HepG2 (cell line): ENCODE measurements at regions not wholly inside any gene's neighbourhood (a gene's known extent, or its start where the extent isn't known, plus 50 kb on each side); places are given as distances from the start of the nearest gene placed in this dataset.

ENCODE experiments used
- AKAP8 ChIP-seq: sonication (generic); formaldehyde crosslinking; IDR thresholded peaks from 2 replicates; pipeline ENCODE4 v1.5.1; 2020; ENCODE audit warnings: mild to moderate bottlenecking, missing genetic modification reagents
- ARNT ChIP-seq: fragments of 450-650 bp; IDR thresholded peaks from 2 replicates; pipeline ENCODE4 v1.6.1; 2017
- CHD2 ChIP-seq: IDR thresholded peaks from 2 replicates; pipeline ENCODE4 v1.6.1; 2011; ENCODE audit warnings: low read depth, low read length, improper control_type of control experiment
- DMAP1 ChIP-seq: IDR thresholded peaks from 2 replicates; pipeline ENCODE4 v1.6.1; 2016
- JDP2 ChIP-seq: sonication (generic); formaldehyde crosslinking; IDR thresholded peaks from 2 replicates; pipeline ENCODE4 v1.8.1; 2022; ENCODE audit warnings: missing genetic modification reagents, borderline replicate concordance
- KAT2B ChIP-seq: fragments of 150-350 bp; IDR thresholded peaks from 2 replicates; pipeline ENCODE4 v1.6.1; 2014; ENCODE audit warnings: low read depth, low read length, borderline replicate concordance
- NFIC ChIP-seq: IDR thresholded peaks from 2 replicates; pipeline ENCODE4 v1.6.1; 2012; ENCODE audit warnings: mild to moderate bottlenecking, low read length, inconsistent platforms
- SAP130 ChIP-seq: IDR thresholded peaks from 2 replicates; pipeline ENCODE4 v1.6.1; 2016; ENCODE audit warnings: low read depth
- SIN3B ChIP-seq: fragments of 150-350 bp; IDR thresholded peaks from 2 replicates; pipeline ENCODE4 v1.6.1; 2014; ENCODE audit warnings: low read length
- U2AF1 ChIP-seq: fragments of 200-400 bp; formaldehyde crosslinking; optimal IDR thresholded peaks from 2 replicates; pipeline ENCODE3; 2017; ENCODE audit warnings: mild to moderate bottlenecking, low read depth, low read length
- YEATS4 ChIP-seq: sonication (generic); formaldehyde crosslinking; IDR thresholded peaks from 2 replicates; pipeline ENCODE4 v1.4.0; 2020; ENCODE audit warnings: missing genetic modification reagents, borderline replicate concordance
- ZNF10 ChIP-seq: sonication (generic); formaldehyde crosslinking; IDR thresholded peaks from 2 replicates; pipeline ENCODE4 v1.4.0; 2020; ENCODE audit warnings: mild to moderate bottlenecking, low read depth, missing genetic modification reagents, borderline replicate concordance
- ZNF263 ChIP-seq: sonication (generic); formaldehyde crosslinking; IDR thresholded peaks from 2 replicates; pipeline ENCODE4 v1.4.0; 2020; ENCODE audit warnings: missing genetic modification reagents
- ZNF343 ChIP-seq: sonication (generic); formaldehyde crosslinking; IDR thresholded peaks from 2 replicates; pipeline ENCODE4 v1.4.0; 2020; ENCODE audit warnings: mild to moderate bottlenecking, missing genetic modification reagents
- ZNF558 ChIP-seq: sonication (generic); formaldehyde crosslinking; IDR thresholded peaks from 2 replicates; pipeline ENCODE4 v1.9.0; 2022; ENCODE audit warnings: mild to moderate bottlenecking, missing genetic modification reagents, borderline replicate concordance
- TF ChIP-seq, protein P1 (sequence below): sonication (generic); formaldehyde crosslinking; IDR thresholded peaks from 2 replicates; pipeline ENCODE4 v1.4.0; 2020; ENCODE audit warnings: missing genetic modification reagents, mild to moderate bottlenecking, borderline replicate concordance
- TF ChIP-seq, protein P2 (sequence below): IDR thresholded peaks from 2 replicates; pipeline ENCODE4 v1.6.1; 2016; ENCODE audit warnings: low read depth, borderline replicate concordance
- TF ChIP-seq, protein P3 (sequence below): sonication (generic); formaldehyde crosslinking; IDR thresholded peaks from 2 replicates; pipeline ENCODE4 v1.8.1; 2023; ENCODE audit warnings: mild to moderate bottlenecking, missing genetic modification reagents, borderline replicate concordance
- TF ChIP-seq, protein P4 (sequence below): IDR thresholded peaks from 2 replicates; pipeline ENCODE4 v1.6.1; 2018; ENCODE audit warnings: missing genetic modification reagents
- TF ChIP-seq, protein P5 (sequence below): IDR thresholded peaks from 2 replicates; pipeline ENCODE4 v1.6.1; 2016; ENCODE audit warnings: mild to moderate bottlenecking, missing biosample characterization, missing genetic modification reagents
- TF ChIP-seq, protein P6 (sequence below): sonication (generic); formaldehyde crosslinking; IDR thresholded peaks from 2 replicates; pipeline ENCODE4 v1.4.0; 2020; ENCODE audit warnings: missing genetic modification reagents
- TF ChIP-seq, protein P7 (sequence below): sonication (generic); formaldehyde crosslinking; IDR thresholded peaks from 2 replicates; pipeline ENCODE4 v1.4.0; 2020; ENCODE audit warnings: missing genetic modification reagents

DNA sequence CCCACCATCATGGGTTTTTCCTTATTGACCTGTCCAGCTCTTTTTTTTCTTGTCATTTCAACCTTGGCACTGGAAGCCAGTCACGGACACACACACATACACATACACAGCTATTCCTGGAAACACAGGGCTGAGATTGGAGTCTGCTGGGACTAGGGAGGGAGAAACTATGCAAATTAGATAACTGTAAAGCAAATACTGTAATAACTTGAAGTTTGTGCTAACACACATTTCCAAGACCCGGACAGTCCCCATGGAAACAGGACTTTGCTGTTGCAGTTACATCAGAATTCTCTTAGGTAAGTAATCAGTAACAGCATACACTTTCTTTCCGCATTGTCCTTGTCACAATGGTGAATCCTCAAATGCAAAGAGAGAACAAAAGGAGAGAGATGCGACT lies 304.4 kb downstream of the KBTBD8 start (continued):
- TF ChIP-seq, protein P1, sequence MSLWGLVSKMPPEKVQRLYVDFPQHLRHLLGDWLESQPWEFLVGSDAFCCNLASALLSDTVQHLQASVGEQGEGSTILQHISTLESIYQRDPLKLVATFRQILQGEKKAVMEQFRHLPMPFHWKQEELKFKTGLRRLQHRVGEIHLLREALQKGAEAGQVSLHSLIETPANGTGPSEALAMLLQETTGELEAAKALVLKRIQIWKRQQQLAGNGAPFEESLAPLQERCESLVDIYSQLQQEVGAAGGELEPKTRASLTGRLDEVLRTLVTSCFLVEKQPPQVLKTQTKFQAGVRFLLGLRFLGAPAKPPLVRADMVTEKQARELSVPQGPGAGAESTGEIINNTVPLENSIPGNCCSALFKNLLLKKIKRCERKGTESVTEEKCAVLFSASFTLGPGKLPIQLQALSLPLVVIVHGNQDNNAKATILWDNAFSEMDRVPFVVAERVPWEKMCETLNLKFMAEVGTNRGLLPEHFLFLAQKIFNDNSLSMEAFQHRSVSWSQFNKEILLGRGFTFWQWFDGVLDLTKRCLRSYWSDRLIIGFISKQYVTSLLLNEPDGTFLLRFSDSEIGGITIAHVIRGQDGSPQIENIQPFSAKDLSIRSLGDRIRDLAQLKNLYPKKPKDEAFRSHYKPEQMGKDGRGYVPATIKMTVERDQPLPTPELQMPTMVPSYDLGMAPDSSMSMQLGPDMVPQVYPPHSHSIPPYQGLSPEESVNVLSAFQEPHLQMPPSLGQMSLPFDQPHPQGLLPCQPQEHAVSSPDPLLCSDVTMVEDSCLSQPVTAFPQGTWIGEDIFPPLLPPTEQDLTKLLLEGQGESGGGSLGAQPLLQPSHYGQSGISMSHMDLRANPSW (CRISPR knock-in tag), result no peak
- TF ChIP-seq JDP2 (CRISPR knock-in tag) (no peak), ZNF263 (CRISPR knock-in tag) (no peak), SIN3B (no peak), U2AF1 (no peak), ARNT (no peak), ZNF558 (CRISPR knock-in tag) (no peak), YEATS4 (CRISPR knock-in tag) (no peak), AKAP8 (no peak), KAT2B (no peak), ZNF10 (CRISPR knock-in tag) (no peak), DMAP1 (CRISPR knock-in tag) (no peak), SAP130 (CRISPR knock-in tag) (no peak), ZNF343 (CRISPR knock-in tag) (no peak), CHD2 (no peak), NFIC (peak; percentile 16; the same call in 1 of the 2 replicates)
- TF ChIP-seq, protein P2, sequence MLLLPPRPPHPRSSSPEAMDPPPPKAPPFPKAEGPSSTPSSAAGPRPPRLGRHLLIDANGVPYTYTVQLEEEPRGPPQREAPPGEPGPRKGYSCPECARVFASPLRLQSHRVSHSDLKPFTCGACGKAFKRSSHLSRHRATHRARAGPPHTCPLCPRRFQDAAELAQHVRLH (CRISPR knock-in tag), result no peak
- TF ChIP-seq, protein P3, sequence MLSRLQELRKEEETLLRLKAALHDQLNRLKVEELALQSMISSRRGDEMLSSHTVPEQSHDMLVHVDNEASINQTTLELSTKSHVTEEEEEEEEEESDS (CRISPR knock-in tag), result no peak
- TF ChIP-seq, protein P4, sequence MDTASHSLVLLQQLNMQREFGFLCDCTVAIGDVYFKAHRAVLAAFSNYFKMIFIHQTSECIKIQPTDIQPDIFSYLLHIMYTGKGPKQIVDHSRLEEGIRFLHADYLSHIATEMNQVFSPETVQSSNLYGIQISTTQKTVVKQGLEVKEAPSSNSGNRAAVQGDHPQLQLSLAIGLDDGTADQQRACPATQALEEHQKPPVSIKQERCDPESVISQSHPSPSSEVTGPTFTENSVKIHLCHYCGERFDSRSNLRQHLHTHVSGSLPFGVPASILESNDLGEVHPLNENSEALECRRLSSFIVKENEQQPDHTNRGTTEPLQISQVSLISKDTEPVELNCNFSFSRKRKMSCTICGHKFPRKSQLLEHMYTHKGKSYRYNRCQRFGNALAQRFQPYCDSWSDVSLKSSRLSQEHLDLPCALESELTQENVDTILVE (CRISPR knock-in tag), result no peak
- TF ChIP-seq, protein P5, sequence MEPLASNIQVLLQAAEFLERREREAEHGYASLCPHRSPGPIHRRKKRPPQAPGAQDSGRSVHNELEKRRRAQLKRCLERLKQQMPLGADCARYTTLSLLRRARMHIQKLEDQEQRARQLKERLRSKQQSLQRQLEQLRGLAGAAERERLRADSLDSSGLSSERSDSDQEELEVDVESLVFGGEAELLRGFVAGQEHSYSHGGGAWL (CRISPR knock-in tag), result no peak
- TF ChIP-seq, protein P6, sequence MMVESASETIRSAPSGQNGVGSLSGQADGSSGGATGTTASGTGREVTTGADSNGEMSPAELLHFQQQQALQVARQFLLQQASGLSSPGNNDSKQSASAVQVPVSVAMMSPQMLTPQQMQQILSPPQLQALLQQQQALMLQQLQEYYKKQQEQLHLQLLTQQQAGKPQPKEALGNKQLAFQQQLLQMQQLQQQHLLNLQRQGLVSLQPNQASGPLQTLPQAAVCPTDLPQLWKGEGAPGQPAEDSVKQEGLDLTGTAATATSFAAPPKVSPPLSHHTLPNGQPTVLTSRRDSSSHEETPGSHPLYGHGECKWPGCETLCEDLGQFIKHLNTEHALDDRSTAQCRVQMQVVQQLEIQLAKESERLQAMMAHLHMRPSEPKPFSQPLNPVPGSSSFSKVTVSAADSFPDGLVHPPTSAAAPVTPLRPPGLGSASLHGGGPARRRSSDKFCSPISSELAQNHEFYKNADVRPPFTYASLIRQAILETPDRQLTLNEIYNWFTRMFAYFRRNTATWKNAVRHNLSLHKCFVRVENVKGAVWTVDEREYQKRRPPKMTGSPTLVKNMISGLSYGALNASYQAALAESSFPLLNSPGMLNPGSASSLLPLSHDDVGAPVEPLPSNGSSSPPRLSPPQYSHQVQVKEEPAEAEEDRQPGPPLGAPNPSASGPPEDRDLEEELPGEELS, result no peak
- TF ChIP-seq, protein P7, sequence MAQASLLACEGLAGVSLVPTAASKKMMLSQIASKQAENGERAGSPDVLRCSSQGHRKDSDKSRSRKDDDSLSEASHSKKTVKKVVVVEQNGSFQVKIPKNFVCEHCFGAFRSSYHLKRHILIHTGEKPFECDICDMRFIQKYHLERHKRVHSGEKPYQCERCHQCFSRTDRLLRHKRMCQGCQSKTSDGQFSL (CRISPR knock-in tag), result no peak
